ENCODE measurements at regions not wholly inside any gene's neighbourhood (a gene's known extent, or its start where the extent isn't known, plus 50 kb on each side); places are given as distances from the start of the nearest gene placed in this dataset.
"Not testable (repeated sequence)": the region's sequence is repeated elsewhere in the genome, so short reads cannot be mapped to it uniquely, and the experiment has no call there.

DNA sequence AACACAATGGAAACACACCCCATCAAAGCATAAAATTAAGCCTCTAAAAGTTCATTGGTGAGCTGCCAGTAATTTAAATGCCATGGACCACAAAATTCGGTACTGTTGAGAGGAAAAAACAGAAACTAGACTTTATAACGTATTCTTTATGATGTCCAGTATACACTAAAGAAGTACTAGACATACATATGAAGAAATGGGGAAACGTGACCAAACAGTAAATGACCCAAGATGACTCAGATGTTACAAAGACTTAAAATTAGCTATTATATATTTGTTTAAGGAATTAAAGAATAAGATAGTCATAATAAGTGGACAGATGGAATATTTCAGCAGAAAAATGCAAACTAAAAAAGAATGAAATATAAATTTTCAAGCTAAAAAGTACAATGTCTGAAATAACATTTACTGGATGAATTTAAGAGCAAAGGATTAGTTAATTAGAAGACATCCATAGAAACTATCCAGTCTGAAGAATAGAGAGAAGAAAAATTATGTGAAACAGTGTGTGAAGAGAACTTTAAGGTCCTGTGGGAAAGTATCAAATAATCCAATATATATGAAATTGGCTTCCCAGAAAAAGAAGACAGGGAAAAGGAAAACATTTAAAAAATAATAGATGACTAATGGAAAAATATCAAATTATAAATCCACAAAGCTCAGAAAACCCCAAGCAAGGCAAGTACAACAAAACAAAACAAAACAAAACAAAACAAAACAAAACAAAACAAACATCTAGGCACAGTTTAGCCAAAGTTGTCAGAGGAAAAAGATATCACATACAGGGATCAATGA is 69.4 kb downstream of the SAMD9 start:
- intact Hi-C loops (cut with DNase I), result loop anchor here in 1 of 2 donors (10.0 kb wide), 1 partner anchor 364 kb away; no protein-coding TSS in a partner anchor
- ATAC-seq (no peak), DNase-seq (no peak)

DNA sequence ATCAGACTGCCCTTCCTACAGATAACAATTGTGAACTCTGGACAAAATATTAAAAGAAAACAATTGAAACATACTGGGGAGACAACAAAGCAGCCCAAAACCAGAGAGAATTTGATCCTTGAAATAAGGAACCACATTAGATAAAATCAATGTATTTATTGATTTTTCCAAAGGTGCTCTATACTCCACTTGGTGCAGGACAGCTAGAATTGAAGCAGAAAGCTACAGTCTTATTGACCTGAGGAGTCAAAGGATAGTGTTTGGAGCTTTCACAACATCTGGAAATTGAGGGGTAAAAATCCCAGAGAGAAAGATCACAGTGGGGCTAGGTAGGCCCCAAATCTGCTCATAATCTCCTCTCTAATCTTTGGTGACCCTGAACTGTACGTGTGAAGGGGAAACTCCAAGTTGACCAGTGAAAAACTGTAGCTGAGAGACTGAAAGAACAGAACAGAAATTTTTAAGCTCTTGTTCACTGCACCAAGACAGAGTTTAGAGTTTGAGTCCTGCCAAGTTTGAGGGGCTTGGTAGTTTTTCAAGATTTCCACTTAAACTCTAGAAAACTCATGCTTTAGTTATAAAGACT is 70.2 kb downstream of the SAMD9 start:
- ATAC-seq (no peak), DNase-seq (no peak)
- intact Hi-C loops (cut with DNase I), result loop anchor here in 1 of 2 donors (10.0 kb wide), 1 partner anchor 363 kb away; no protein-coding TSS in a partner anchor

DNA sequence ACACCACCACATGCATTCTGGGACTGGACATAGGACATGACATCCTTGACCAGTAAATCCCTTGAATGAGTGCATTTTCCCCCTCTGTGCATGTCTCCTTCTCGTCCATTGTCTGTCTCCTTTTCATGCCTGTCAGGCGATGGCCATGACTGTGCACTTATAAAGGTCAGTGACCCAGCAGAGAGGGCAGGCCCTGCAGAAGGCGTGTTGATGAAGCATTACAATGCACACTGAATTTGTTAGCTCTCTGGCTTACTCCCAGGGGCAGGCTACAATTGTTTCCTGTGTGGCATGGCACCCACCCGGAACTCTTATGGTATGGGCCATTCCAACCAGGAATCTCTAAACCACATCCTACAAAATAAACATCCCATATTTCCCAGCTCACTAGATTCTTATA is 71.1 kb downstream of the SAMD9 start:
- no peak for ATAC-seq
- intact Hi-C loops (cut with DNase I), result loop anchor here in 1 of 2 donors (10.0 kb wide), 1 partner anchor 362 kb away; no protein-coding TSS in a partner anchor
- DNase-seq, result no peak

DNA sequence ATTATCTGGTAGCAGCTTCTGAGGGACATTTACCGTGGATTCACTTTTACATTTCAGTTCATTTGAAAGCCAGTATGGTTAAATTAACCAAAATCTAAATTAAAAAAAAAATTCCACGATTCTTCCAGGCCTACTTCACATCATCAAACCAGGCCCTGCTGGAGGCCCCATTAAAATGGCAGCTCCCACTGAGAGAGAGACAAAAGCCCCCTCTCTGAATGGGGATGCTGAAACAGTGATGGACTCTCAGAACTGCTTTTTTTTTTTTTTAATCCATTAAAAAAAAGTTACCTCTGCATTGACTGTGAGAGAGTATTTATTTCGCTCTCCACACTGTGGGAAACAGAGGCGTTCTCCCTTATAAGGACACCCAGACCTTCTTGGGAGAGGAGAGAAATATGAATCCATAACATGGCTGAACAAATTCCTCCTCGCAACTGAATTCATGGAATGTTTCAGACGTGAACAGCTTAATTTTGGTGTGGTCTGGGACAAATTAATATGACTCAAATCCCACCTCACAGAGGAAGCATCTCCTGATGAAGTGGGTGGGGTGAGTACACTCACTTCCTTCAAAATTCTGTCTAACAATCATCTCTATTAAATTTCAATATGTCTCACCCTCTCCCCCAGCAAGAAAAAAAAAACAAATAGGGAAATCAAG is 73.5 kb downstream of the SAMD9 start:
- intact Hi-C loops (cut with DNase I), result loop anchor here in 1 of 2 donors (10.0 kb wide), 1 partner anchor 359 kb away; no protein-coding TSS in a partner anchor
- no peak for ATAC-seq

DNA sequence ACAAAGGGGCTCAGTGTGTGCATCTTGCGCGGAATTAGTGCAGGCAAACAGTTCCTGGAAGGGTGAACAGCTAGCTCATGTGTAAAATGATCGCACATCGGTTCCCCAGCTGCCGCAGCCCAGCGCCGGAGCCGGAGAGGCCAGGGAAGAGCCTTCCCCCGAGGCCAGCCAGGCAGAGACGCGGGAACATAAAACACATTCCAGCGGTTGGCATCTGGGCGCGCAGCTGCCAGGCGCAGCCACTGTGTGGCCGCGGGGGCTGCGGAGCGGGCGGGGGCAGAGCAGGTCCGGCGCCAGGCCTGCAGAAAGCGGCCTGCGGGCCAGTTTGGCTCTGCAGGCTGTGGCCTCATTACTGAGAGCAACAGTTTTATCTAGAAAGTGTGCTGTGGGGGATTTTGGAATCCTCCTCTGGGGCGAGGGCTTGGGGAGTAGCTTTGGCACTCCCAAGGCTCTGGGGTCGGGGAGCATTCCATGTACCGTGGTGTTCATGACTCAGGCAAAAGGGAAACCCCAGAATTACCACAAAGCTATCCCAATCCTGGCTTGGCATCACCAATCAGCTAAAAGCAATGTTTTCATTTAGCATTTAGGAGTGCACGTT is 74.3 kb downstream of the SAMD9 start:
- intact Hi-C loops (cut with DNase I), result loop anchor here in 1 of 2 donors (10.0 kb wide), 1 partner anchor 359 kb away; no protein-coding TSS in a partner anchor
- ATAC-seq, result peak; percentile 68 to 82
- no peak for DNase-seq

More for the DNA sequence above, 73.5 kb downstream of the SAMD9 start:
- DNase-seq, result no peak

DNA sequence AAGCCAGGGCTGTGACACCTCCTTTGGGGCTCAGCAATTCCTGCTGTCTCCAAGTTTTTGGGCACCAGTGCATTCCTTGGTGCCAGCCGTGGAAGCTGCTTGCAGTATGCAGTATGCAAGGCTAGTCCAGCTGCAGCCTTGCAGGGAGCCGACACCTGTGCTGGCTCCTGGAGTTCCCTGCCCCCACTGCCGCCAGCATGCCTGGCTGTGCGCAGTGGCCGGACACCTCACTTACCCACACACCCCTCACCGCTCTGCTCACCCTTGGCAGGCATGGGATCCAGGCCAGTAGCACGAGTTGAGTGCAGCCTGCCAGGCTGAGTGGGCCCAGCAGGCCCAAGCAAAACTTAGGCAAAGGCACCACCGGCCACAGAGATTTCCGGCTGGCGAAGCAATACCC is 77.4 kb downstream of the SAMD9 start:
- peak; percentile 33 for DNase-seq
- peak; percentile 68 to 82 for ATAC-seq
- intact Hi-C loops (cut with DNase I), result loop anchor here in 1 of 2 donors (10.0 kb wide), 1 partner anchor 356 kb away; no protein-coding TSS in a partner anchor

DNA sequence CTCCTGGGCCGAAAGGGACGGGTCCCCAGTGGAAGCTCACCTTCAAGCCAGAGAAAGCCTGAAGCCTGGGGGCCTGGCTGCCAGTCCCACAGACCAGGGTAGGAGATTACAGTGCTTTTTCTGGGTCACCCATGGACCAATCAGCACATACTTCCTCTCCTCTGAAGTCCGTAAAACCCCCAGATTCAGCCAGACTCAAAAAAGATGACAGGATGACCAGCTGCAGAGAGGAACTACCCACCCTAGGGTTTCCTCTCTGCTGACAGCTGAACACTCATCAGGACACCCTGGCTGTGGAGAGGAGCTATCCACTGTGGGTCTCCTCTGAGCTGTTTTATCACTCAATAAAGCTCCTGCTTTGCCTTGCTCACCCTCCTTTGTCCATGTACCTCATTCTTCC is 78.0 kb downstream of the SAMD9 start:
- intact Hi-C loops (cut with DNase I), result loop anchor here in 1 of 2 donors (10.0 kb wide), 1 partner anchor 355 kb away; no protein-coding TSS in a partner anchor
- DNase-seq (no peak), ATAC-seq (no peak)

DNA sequence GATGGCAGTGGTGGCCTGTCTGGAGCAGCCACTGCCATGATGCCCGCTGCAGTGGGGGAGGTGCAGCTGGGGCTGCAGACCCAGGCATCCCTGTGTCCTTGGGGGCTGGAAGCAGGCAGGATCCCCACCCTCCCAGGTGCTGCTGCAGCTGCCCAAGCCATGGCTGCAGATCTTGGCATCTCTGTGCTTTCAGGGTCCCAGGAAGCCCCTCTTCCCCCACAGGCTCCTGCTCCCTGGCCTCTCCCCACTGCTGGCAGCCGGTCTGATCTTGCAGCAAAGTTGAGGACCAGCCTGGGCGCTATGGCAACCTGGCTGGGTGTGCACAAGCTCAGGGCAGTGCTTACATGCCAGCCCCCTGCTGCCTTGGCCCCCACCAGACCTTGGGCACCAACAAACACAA is 78.5 kb downstream of the SAMD9 start:
- ATAC-seq (no peak), DNase-seq (no peak)
- intact Hi-C loops (cut with DNase I), result no loop called here

DNA sequence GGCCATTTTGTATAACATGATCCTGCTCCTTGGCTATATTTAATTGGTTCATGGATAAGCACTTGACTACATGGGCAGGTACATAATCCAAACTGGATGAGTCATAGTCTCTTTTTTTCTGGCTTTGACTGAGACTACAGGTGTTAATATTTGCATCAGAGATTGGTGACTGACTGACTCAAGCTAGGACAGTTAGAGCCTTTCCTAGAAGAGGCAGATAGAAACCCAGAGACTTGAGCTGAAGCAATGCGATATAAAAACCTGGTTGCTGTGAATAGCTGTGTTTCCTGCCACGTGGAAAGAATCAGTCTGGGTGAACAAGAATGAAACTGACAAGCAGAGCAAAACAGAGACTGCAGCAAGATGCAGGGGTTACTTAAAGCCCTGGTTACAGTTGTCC is 81.0 kb downstream of the SAMD9 start:
- intact Hi-C loops (cut with DNase I), result no loop called here
- DNase-seq (no peak), ATAC-seq (no peak)

DNA sequence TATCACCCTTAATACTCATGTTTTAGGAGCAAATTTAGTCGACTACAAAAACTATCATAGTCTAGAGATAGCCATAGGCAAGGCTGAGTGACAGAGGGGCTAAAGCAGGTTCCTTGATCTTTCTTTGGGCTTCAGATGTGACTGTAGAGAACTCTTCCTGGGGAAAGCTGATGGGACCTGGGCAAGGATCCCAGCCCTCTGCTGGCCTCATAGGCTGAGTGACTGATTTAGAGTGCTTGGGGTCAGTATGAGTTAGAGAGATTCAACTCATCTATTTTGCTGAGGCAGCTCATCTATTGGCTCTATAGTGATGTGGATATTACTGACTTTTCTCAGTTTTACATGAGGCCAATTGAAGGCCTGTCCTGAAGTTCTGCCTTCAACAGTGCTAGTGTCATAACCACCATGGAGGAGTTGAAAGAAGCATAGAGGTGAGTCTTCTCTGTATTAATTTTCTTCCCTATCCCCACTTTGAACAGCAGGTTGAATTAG is 81.6 kb downstream of the SAMD9 start:
- ATAC-seq, result no peak
- no peak for DNase-seq
- intact Hi-C loops (cut with DNase I), result no loop called here

DNA sequence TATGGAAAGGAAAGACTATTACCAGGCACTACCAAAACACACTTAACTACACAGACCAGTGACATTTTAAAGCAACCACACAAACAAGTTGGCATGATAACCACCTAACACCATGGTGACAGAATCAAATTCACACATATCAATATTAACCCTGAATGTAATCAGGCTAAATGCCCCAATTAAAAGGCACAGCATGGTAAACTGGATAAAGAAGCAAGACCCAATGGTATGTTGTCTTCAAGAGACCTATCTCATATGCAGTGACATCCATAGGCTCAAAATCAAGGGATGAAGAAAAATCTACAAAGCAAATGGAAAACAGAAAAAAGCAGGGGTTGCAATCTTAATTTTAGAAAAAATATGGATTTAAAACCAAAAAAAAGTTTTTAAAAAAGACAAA is 86.0 kb downstream of the SAMD9 start:
- ATAC-seq, result no peak
- intact Hi-C loops (cut with DNase I), result no loop called here
- DNase-seq, result no peak

DNA sequence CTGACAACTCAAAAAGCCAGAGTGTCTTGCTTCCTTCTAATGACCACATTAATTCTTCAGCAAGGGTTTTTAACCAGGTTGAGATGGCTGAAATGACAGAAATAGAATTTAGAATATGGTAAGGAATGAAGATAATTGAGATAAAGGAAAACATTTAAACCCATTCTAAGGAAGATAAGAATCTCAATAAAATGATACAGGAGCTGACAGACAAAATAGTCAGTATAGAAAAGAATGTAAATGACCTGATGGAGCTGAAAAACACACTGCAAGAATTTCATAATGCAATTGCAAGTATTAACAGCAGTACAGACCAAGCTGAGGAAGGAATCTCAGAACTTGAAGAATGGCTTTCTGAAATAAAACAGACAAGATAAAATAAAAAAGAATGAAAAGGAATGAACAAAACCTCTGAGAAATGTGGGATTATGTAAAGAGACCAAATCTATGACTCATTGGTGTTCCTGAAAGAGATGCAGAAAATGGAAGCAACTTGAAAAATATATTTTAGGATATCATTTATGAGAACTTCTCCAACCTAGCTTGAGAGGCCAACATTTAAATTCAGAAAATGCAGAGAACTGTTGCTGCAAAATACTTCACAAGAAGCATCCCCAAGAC is 87.1 kb downstream of the SAMD9 start:
- ATAC-seq (no peak), DNase-seq (no peak)
- intact Hi-C loops (cut with DNase I), result no loop called here

DNA sequence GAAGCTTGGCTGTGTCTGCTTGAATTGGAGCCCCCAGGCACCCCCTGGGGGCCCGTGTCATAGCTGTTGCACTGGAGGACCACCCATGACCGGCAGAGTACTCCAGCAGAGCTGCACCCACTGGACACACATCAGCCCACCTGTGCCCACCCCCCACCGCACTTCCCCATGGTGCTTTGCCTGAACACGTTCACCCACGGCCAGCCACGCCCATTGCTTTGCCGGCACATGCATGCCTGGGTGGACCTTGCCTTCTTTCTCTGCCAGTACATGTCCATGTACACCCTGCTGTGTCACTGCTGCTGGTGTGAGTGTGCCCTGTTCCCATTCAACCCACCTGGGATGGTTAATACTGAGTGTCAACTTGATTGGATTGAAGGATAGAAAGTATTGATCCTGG is 88.7 kb downstream of the SAMD9 start:
- intact Hi-C loops (cut with DNase I), result no loop called here
- ATAC-seq (no peak), DNase-seq (no peak)

DNA sequence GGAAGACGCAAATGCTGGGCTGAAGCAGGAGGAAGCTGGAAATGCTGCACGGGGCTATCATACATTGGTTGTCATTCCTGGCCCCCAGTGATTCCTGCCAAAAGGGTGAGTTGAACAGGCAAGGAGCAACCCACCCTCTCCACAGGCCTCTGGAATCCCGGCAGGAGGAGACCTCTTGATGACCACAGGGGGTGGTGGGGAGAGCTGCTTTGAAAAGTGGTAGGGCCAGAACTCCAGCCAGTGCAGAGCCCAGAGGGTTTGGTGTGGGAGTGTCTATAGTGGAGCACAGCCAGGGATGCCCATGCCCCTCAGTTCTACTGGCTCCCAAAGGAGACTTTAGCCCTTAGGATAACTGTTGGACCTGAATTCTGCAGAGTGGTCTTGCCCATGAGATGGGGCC is 89.2 kb downstream of the SAMD9 start:
- DNase-seq (no peak), ATAC-seq (no peak)
- intact Hi-C loops (cut with DNase I), result no loop called here

DNA sequence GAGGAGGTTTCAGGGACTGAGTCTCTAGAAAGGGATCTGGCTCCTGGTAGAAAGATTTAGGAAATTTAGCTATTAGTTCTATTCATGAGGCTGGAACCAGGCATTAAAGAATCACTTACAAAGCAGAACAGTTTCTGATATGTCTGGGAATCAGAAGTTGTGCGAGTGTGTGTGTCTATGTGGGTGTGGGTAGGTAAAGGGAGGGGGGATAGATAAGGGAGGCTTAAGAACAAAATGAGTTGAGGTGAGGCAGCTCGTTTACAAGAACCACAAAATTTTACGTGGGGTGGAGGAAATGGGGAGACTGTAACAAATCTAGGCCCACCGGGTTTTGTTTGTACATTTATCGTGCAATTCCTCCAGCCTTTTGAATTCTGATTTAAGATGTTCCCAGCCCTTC is 90.7 kb downstream of the SAMD9 start:
- no peak for DNase-seq
- intact Hi-C loops (cut with DNase I), result no loop called here
- no peak for ATAC-seq

DNA sequence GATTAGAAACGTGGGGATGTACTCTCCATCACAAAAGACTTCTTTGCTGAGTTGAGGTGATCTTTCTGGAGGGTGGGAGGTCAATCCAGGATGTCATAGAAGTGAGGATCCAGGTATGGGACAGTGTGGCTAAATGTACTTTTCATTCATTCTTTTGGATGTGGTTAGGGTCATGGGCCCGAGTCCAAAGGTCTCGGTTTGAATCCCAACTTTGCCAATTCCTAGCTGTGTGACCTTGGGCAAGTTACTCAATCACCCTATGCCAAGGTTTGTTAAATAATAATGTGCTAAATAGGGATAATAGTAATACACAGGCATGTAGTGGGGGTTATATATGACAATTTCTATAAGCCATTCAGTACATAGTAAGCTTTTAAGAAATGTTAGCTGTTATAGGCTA is 91.4 kb downstream of the SAMD9 start:
- no peak for DNase-seq
- intact Hi-C loops (cut with DNase I), result no loop called here
- ATAC-seq, result no peak

DNA sequence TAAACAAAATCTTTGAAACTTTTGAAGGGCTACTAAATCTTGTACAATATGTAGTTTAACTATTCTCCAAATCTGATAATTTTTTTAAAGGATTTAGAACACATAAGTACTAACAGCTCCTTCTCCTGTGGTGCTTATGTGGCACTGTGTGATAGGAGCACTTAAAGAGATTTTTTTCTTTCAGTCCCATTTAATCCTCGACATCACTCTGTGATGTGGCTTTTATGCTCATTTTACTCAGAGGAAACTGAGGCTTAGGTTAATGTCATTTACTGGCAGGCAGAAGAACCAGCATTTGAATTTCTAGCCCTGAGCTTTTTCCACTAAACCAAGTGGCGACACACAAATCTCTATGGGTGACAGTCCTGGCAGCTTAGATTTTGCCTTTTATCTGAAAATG is 92.4 kb downstream of the SAMD9 start:
- DNase-seq, result no peak
- intact Hi-C loops (cut with DNase I), result no loop called here
- no peak for ATAC-seq

DNA sequence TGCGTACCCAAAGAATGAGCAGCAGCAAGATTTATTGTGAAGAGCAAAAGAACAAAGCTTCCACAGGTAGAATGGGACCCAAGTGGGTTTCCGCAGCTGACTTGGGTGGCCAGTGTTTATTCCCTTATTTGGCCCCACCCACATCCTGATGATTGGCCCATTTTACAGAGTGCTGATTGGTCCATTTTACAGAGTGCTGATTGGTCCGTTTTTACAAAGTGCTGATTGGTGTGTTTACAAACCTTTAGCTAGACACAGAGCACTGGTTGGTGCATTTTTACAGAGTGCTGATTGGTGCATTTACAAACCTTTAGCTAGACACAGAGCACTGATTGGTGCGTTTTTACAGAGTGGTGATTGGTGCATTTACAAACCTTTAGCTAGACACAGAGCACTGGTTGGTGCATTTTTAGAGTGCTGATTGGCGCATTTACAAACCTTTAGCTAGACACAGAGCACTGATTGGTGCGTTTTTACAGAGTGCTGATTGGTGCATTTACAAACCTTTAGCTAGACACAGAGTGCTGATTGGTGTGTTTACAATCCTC is 94.8 kb downstream of the SAMD9 start:
- intact Hi-C loops (cut with DNase I); DNase-seq; ATAC-seq: not testable (repeated sequence)

DNA sequence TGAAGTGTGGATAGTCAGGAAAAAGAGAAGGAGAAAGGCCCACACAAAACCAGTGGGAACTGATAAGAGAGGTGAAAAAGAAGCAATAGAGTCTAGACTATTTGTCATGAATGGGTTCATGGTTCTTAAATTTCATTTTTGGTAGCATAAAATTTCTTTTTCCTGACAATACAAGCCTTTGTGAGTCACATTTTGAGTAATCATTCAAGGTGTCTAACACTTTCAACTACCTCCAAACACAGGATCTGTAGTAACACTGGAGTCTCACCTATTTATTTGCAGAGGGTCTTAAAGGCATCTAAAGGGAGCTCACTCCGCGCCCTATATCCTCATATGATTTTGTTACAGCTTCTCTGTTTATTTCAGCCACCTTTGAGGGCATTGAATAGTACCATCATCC is 96.0 kb downstream of the SAMD9 start:
- no peak for DNase-seq
- intact Hi-C loops (cut with DNase I), result no loop called here
- ATAC-seq, result no peak

All from left cardiac atrium (tissue), 4 donors.